ENCODE measurements at regions not wholly inside any gene's neighbourhood (a gene's known extent, or its start where the extent isn't known, plus 50 kb on each side); places are given as distances from the start of the nearest gene placed in this dataset.

GRCh38 chr18:57219964-57220363 lies 73.1 kb downstream of the BOD1L2 start:
- no peak for TF ChIP-seq CTCF (IDR thresholded peaks at IDR 0.05)
- TF ChIP-seq EP300 (IDR thresholded peaks at IDR 0.05): no peak

All from upper lobe of left lung (tissue), 4 donors.